ENCODE measurements at regions not wholly inside any gene's neighbourhood (a gene's known extent, or its start where the extent isn't known, plus 50 kb on each side); places are given as distances from the start of the nearest gene placed in this dataset.

- H3K27me3 ChIP-seq (replicated peaks; ENCODE audit: insufficient read depth, low read depth, low read length, poor library complexity) = no peaks in the 10 kb centered on the region
- TF ChIP-seq EZH2 (IDR thresholded peaks at IDR 0.05; ENCODE audit: borderline replicate concordance, low read depth, low read length, poor library complexity, severe bottlenecking) (no peak), CTCF (conservative IDR thresholded peaks at IDR 0.05; ENCODE audit: low read depth, low read length) (peak; percentile 58)
- no TSS peak for BruUV-seq (replicated peaks)
- no peaks in the 10 kb centered on the region for H3K9me3 ChIP-seq (ENCODE audit: low read depth, low read length, poor library complexity, severe bottlenecking)
- H3K4me1 ChIP-seq (ENCODE audit: insufficient read depth, low read length, poor library complexity, severe bottlenecking) = peaks cover 5% of the 10 kb centered on the region
- H3K27ac ChIP-seq (ENCODE audit: low read depth, low read length, poor library complexity, severe bottlenecking) = no peak overlapping the region
- no peak overlapping the region for H3K4me3 ChIP-seq (ENCODE audit: low read depth, low read length, poor library complexity, severe bottlenecking)
- peak; percentile 55 for DNase-seq (ENCODE audit: low spot score)
- H3K36me3 ChIP-seq (ENCODE audit: insufficient read depth, low read length, poor library complexity, severe bottlenecking) = no peaks in the 10 kb centered on the region
- ChIA-PET CTCF (interaction anchor here (0.6 to 1.5 kb wide), 2 partner anchors 66 to 211 kb away, joined by 6 to 8 read pairs; no protein-coding TSS in a partner anchor), POLR2A (ENCODE audit: low non-redundant PET) (no interaction called here)
- intact Hi-C loops (cut with micrococcal nuclease; ENCODE audit: unreplicated experiment) = loop anchor here (5.0 to 10.0 kb wide), 2 partner anchors 213 to 245 kb away; no protein-coding TSS in a partner anchor
Observed at GRCh38 chr1:81549588-81550127, 251.1 kb upstream of the ADGRL2 start.

GRCh38 chr1:81548918-81549587 lies 251.7 kb upstream of the ADGRL2 start:
- intact Hi-C loops (cut with micrococcal nuclease; ENCODE audit: unreplicated experiment) = loop anchor here (5.0 to 10.0 kb wide), 2 partner anchors 213 to 244 kb away; no protein-coding TSS in a partner anchor
- DNase-seq (ENCODE audit: low spot score) = no peak

GRCh38 chr1:81547912-81548303 lies 252.8 kb upstream of the ADGRL2 start:
- ChIA-PET CTCF (no interaction called here), POLR2A (ENCODE audit: low non-redundant PET) (no interaction called here)
- Histone ChIP-seq H3K4me3 (ENCODE audit: low read depth, low read length, poor library complexity, severe bottlenecking) (no peak overlapping the region), H3K4me1 (ENCODE audit: insufficient read depth, low read length, poor library complexity, severe bottlenecking) (peaks cover 5% of the 10 kb centered on the region), H3K27ac (ENCODE audit: low read depth, low read length, poor library complexity, severe bottlenecking) (no peak overlapping the region), H3K36me3 (ENCODE audit: insufficient read depth, low read length, poor library complexity, severe bottlenecking) (no peaks in the 10 kb centered on the region), H3K27me3 (replicated peaks; ENCODE audit: insufficient read depth, low read depth, low read length, poor library complexity) (no peaks in the 10 kb centered on the region), H3K9me3 (ENCODE audit: low read depth, low read length, poor library complexity, severe bottlenecking) (no peaks in the 10 kb centered on the region)
- no TSS peak for BruUV-seq (replicated peaks)
- no peak for TF ChIP-seq CTCF (conservative IDR thresholded peaks at IDR 0.05; ENCODE audit: low read depth, low read length)
- TF ChIP-seq EZH2 (IDR thresholded peaks at IDR 0.05; ENCODE audit: borderline replicate concordance, low read depth, low read length, poor library complexity, severe bottlenecking) = no peak
- intact Hi-C loops (cut with micrococcal nuclease; ENCODE audit: unreplicated experiment) = loop anchor here (5.0 to 10.0 kb wide), 2 partner anchors 214 to 243 kb away; no protein-coding TSS in a partner anchor
- no peak for DNase-seq (ENCODE audit: low spot score)

More at GRCh38 chr1:81548918-81549587, 251.7 kb upstream of the ADGRL2 start:
- no peaks in the 10 kb centered on the region for H3K27me3 ChIP-seq (replicated peaks; ENCODE audit: insufficient read depth, low read depth, low read length, poor library complexity)
- H3K36me3 ChIP-seq (ENCODE audit: insufficient read depth, low read length, poor library complexity, severe bottlenecking) = no peaks in the 10 kb centered on the region
- BruUV-seq (replicated peaks) = no TSS peak
- peaks cover 5% of the 10 kb centered on the region for H3K4me1 ChIP-seq (ENCODE audit: insufficient read depth, low read length, poor library complexity, severe bottlenecking)
- H3K27ac ChIP-seq (ENCODE audit: low read depth, low read length, poor library complexity, severe bottlenecking) = no peak overlapping the region
- ChIA-PET CTCF (interaction anchor here (0.6 kb wide), 1 partner anchor 67 kb away, joined by 8 read pairs; no protein-coding TSS in a partner anchor), POLR2A (ENCODE audit: low non-redundant PET) (no interaction called here)
- no peaks in the 10 kb centered on the region for H3K9me3 ChIP-seq (ENCODE audit: low read depth, low read length, poor library complexity, severe bottlenecking)
- no peak overlapping the region for H3K4me3 ChIP-seq (ENCODE audit: low read depth, low read length, poor library complexity, severe bottlenecking)
- TF ChIP-seq EZH2 (IDR thresholded peaks at IDR 0.05; ENCODE audit: borderline replicate concordance, low read depth, low read length, poor library complexity, severe bottlenecking) (no peak), CTCF (conservative IDR thresholded peaks at IDR 0.05; ENCODE audit: low read depth, low read length) (no peak)

Measured in A673 (cell line).